SK-N-SH (cell line): ENCODE measurements at regions not wholly inside any gene's neighbourhood (a gene's known extent, or its start where the extent isn't known, plus 50 kb on each side); places are given as distances from the start of the nearest gene placed in this dataset.

Experiments used
- EZH2phosphoT487 ChIP-seq: fragments of 200-600 bp; sonication (generic); IDR thresholded peaks from 2 replicates; pipeline ENCODE4 v1.6.1; 2017; ENCODE audit warnings: low read depth, mixed run types, mild to moderate bottlenecking, antibody characterized with exemption, moderate library complexity, borderline replicate concordance
- GATA2 ChIP-seq: sonication (generic); formaldehyde crosslinking; IDR thresholded peaks from 2 replicates; pipeline ENCODE4 v1.5.0; 2020; ENCODE audit warnings: mild to moderate bottlenecking, missing genetic modification reagents
- JUND ChIP-seq: IDR thresholded peaks from 2 replicates; pipeline ENCODE4 v1.4.0; 2012
- MXI1 ChIP-seq: IDR thresholded peaks from 2 replicates; pipeline ENCODE4 v1.6.1; 2012; ENCODE audit warnings: mild to moderate bottlenecking, low read depth, low read length, improper control_type of control experiment
- NFIC ChIP-seq: IDR thresholded peaks from 2 replicates; pipeline ENCODE4 v1.4.0; 2012; ENCODE audit warnings: borderline replicate concordance
- POLR2AphosphoS5 ChIP-seq: IDR thresholded peaks from 2 replicates; pipeline ENCODE4 v1.6.1; 2012; ENCODE audit warnings: low read depth, low read length
- RFX5 ChIP-seq: IDR thresholded peaks from 2 replicates; pipeline ENCODE4 v1.6.1; 2012; ENCODE audit warnings: mild to moderate bottlenecking, improper control_type of control experiment, low read length
- TCF12 ChIP-seq: IDR thresholded peaks from 2 replicates; pipeline ENCODE4 v1.4.0; 2012
- YY1 ChIP-seq: IDR thresholded peaks from 2 replicates; pipeline ENCODE4 v1.4.0; 2012; ENCODE audit warnings: low read depth, mild to moderate bottlenecking
- TF ChIP-seq, protein P1 (sequence below): IDR thresholded peaks from 2 replicates; pipeline ENCODE4 v1.6.1; 2012; ENCODE audit warnings: mild to moderate bottlenecking, low read depth, low read length, moderate library complexity
- TF ChIP-seq, protein P2 (sequence below): fragments of 200-600 bp; sonication (generic); IDR thresholded peaks from 2 replicates; pipeline ENCODE4 v1.6.1; 2017; ENCODE audit warnings: antibody characterized with exemption, mild to moderate bottlenecking, moderate library complexity

DNA sequence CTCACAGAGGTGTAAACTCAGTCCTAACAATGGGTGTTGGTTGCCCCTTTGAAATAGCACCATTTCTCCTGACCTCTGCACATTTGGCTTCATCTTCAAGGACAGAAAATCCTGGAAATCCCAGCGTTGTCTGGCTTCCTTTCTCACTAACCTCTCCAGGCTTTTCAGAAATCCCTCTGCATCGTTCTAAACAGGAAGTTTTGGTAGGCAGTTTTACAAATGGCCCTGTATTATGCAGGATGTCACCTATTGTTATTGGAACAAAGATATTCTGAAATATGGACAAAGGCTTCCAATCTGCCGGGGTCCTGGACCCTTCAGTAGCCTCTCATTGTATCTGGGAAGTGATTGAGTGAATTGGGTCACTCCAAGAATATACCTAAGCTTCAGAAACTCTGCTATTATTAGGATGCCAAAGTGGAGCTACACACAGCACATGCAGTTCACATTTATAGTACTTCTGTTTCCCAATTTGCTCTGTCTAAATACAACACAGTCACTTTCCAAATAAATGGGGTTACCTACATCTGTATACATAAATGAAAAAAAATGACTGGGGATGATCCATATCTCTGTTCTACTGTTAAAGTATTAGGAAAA lies 134.8 kb upstream of the KLF6 start:
- TF ChIP-seq, protein P1, sequence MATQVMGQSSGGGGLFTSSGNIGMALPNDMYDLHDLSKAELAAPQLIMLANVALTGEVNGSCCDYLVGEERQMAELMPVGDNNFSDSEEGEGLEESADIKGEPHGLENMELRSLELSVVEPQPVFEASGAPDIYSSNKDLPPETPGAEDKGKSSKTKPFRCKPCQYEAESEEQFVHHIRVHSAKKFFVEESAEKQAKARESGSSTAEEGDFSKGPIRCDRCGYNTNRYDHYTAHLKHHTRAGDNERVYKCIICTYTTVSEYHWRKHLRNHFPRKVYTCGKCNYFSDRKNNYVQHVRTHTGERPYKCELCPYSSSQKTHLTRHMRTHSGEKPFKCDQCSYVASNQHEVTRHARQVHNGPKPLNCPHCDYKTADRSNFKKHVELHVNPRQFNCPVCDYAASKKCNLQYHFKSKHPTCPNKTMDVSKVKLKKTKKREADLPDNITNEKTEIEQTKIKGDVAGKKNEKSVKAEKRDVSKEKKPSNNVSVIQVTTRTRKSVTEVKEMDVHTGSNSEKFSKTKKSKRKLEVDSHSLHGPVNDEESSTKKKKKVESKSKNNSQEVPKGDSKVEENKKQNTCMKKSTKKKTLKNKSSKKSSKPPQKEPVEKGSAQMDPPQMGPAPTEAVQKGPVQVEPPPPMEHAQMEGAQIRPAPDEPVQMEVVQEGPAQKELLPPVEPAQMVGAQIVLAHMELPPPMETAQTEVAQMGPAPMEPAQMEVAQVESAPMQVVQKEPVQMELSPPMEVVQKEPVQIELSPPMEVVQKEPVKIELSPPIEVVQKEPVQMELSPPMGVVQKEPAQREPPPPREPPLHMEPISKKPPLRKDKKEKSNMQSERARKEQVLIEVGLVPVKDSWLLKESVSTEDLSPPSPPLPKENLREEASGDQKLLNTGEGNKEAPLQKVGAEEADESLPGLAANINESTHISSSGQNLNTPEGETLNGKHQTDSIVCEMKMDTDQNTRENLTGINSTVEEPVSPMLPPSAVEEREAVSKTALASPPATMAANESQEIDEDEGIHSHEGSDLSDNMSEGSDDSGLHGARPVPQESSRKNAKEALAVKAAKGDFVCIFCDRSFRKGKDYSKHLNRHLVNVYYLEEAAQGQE = no peak
- TF ChIP-seq EZH2phosphoT487 = no peak
- TF ChIP-seq, protein P2, sequence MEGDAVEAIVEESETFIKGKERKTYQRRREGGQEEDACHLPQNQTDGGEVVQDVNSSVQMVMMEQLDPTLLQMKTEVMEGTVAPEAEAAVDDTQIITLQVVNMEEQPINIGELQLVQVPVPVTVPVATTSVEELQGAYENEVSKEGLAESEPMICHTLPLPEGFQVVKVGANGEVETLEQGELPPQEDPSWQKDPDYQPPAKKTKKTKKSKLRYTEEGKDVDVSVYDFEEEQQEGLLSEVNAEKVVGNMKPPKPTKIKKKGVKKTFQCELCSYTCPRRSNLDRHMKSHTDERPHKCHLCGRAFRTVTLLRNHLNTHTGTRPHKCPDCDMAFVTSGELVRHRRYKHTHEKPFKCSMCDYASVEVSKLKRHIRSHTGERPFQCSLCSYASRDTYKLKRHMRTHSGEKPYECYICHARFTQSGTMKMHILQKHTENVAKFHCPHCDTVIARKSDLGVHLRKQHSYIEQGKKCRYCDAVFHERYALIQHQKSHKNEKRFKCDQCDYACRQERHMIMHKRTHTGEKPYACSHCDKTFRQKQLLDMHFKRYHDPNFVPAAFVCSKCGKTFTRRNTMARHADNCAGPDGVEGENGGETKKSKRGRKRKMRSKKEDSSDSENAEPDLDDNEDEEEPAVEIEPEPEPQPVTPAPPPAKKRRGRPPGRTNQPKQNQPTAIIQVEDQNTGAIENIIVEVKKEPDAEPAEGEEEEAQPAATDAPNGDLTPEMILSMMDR = no peak
- TF ChIP-seq RFX5 = no peak
- TF ChIP-seq TCF12 = no peak
- TF ChIP-seq NFIC = no peak
- no peak for TF ChIP-seq YY1
- TF ChIP-seq JUND = no peak
- no peak for TF ChIP-seq POLR2AphosphoS5
- TF ChIP-seq MXI1 = no peak
- TF ChIP-seq GATA2 (CRISPR knock-in tag) = no peak
